OCI-LY7 (cell line): ENCODE measurements at regions not wholly inside any gene's neighbourhood (a gene's known extent, or its start where the extent isn't known, plus 50 kb on each side); places are given as distances from the start of the nearest gene placed in this dataset.

ENCODE experiments used
- BruUV-seq: library from RNA; stranded (reverse); fragments of 400-500 nt; replicated peaks from 2 replicates; lab custom pipeline; 2021; lab: Mats Ljungman, UMichigan
- CTCF ChIA-PET: fragments of 300-600 bp; sonication (Branson Sonifier 250); formaldehyde crosslinking; loops from one replicate; lab custom pipeline; 2022; ENCODE audit warnings: antibody characterized with exemption; ENCODE audit not compliant: unreplicated experiment; lab: Charles Lee
- POLR2A ChIA-PET: fragments of 300-600 bp; sonication (Branson Sonifier 250); formaldehyde crosslinking; loops from one replicate; lab custom pipeline; 2022; ENCODE audit warnings: antibody characterized with exemption; lab: Charles Lee
- DNase-seq: peaks from one replicate; pipeline ENCODE4 v3.0.0-alpha.2; 2015; ENCODE audit warnings: low spot score
- H2AFZ ChIP-seq: fragments of 200-600 bp; sonication (generic), shearing (Covaris generic); 2 replicates; pipeline ENCODE4 v1.6.1; 2014; ENCODE audit warnings: mild to moderate bottlenecking, antibody characterized with exemption, low read length, moderate library complexity
- H3K27ac ChIP-seq: fragments of 200-600 bp; sonication (generic); 2 replicates; pipeline ENCODE4 v1.5.1; 2014; ENCODE audit warnings: mixed run types, low read depth, mild to moderate bottlenecking, moderate library complexity, low read length, inconsistent platforms; ENCODE audit not compliant: poor library complexity, severe bottlenecking
- H3K36me3 ChIP-seq: fragments of 200-600 bp; sonication (generic); 2 replicates; pipeline ENCODE4 v1.6.1; 2014; ENCODE audit warnings: mild to moderate bottlenecking, antibody characterized with exemption, low read length, moderate library complexity, mixed read lengths; ENCODE audit not compliant: insufficient read depth
- H3K4me1 ChIP-seq: fragments of 200-600 bp; sonication (generic); 2 replicates; pipeline ENCODE4 v1.5.1; 2014; ENCODE audit warnings: mild to moderate bottlenecking, low read length; ENCODE audit not compliant: insufficient read depth, poor library complexity, severe bottlenecking
- H3K4me2 ChIP-seq: fragments of 200-600 bp; sonication (generic); 2 replicates; pipeline ENCODE4 v1.6.1; 2014; ENCODE audit warnings: mild to moderate bottlenecking, low read length
- H3K4me3 ChIP-seq: fragments of 200-600 bp; sonication (generic); 2 replicates; pipeline ENCODE4 v1.5.1; 2014; ENCODE audit warnings: mild to moderate bottlenecking, low read depth, low read length; ENCODE audit not compliant: poor library complexity, severe bottlenecking
- H3K79me2 ChIP-seq: fragments of 200-600 bp; sonication (generic); 2 replicates; pipeline ENCODE4 v1.6.1; 2016; ENCODE audit warnings: low read depth, mild to moderate bottlenecking, low read length, moderate library complexity, mixed read lengths; ENCODE audit not compliant: insufficient read depth
- H3K9me2 ChIP-seq: fragments of 200-600 bp; sonication (generic); 2 replicates; pipeline ENCODE4 v1.6.1; 2016; ENCODE audit warnings: mild to moderate bottlenecking, low read length, mixed read lengths; ENCODE audit not compliant: insufficient read depth
- H3K9me3 ChIP-seq: fragments of 200-600 bp; sonication (generic); 2 replicates; pipeline ENCODE4 v1.6.1; 2014; ENCODE audit warnings: mild to moderate bottlenecking, mixed run types, low read length, mixed read lengths
- H4K20me1 ChIP-seq: fragments of 200-600 bp; sonication (generic); 2 replicates; pipeline ENCODE4 v1.6.1; 2014; ENCODE audit warnings: mild to moderate bottlenecking, antibody characterized with exemption, low read length, moderate library complexity, mixed read lengths; ENCODE audit not compliant: insufficient read depth
- CTCF ChIP-seq: fragments of 200-600 bp; sonication (generic); conservative IDR thresholded peaks from 2 replicates; pipeline ENCODE4 v1.5.1; 2014; ENCODE audit warnings: mild to moderate bottlenecking, antibody characterized with exemption, low read length, moderate library complexity, mixed read lengths
- EZH2phosphoT487 ChIP-seq: fragments of 200-600 bp; sonication (generic); IDR thresholded peaks from 2 replicates; pipeline ENCODE4 v1.6.1; 2018; ENCODE audit warnings: low read depth, borderline replicate concordance, mild to moderate bottlenecking, mixed run types, antibody characterized with exemption, low read length, moderate library complexity, mixed read lengths
- intact Hi-C: fragments of 100-400 bp; cut with micrococcal nuclease; formaldehyde crosslinking; loops from one replicate; pipeline ENCODE4 v1.10.0; 2022; ENCODE audit not compliant: unreplicated experiment

GRCh38 chr6:100185615-100186014 is 191.6 kb upstream of the MCHR2 start:
- Histone ChIP-seq H2AFZ (no peak overlapping the region), H3K27ac (no peak overlapping the region), H3K4me2 (no peak overlapping the region), H3K4me3 (no peak overlapping the region), H3K36me3 (no peaks in the 10 kb centered on the region), H3K9me3 (no peaks in the 10 kb centered on the region), H3K79me2 (no peaks in the 10 kb centered on the region), H4K20me1 (no peaks in the 10 kb centered on the region), H3K9me2 (no peaks in the 10 kb centered on the region), H3K4me1 (no peaks in the 10 kb centered on the region)
- ChIA-PET CTCF (no interaction called here), POLR2A (interaction anchor here (0.5 to 0.7 kb wide), 3 partner anchors 105 to 1991 kb away, joined by 3 to 4 read pairs (median 3); no protein-coding TSS in a partner anchor)
- intact Hi-C loops = no loop called here
- no peak for DNase-seq
- BruUV-seq = no TSS peak
- TF ChIP-seq EZH2phosphoT487 = no peak
- no peak for TF ChIP-seq CTCF

GRCh38 chr6:100184473-100184872 is 190.4 kb upstream of the MCHR2 start:
- H3K9me2 ChIP-seq = no peaks in the 10 kb centered on the region
- no peaks in the 10 kb centered on the region for H3K9me3 ChIP-seq
- no peak overlapping the region for H3K27ac ChIP-seq
- no peaks in the 10 kb centered on the region for H3K36me3 ChIP-seq
- TF ChIP-seq EZH2phosphoT487 = no peak
- TF ChIP-seq CTCF = no peak
- H3K79me2 ChIP-seq = no peaks in the 10 kb centered on the region
- H4K20me1 ChIP-seq = no peaks in the 10 kb centered on the region
- H3K4me1 ChIP-seq = no peaks in the 10 kb centered on the region
- ChIA-PET CTCF (no interaction called here), POLR2A (no interaction called here)
- BruUV-seq = no TSS peak
- no peak for DNase-seq
- H3K4me2 ChIP-seq = no peak overlapping the region
- intact Hi-C loops = no loop called here
- no peak overlapping the region for H2AFZ ChIP-seq
- no peak overlapping the region for H3K4me3 ChIP-seq

GRCh38 chr6:100182313-100182712 is 188.3 kb upstream of the MCHR2 start:
- no peaks in the 10 kb centered on the region for H4K20me1 ChIP-seq
- CTCF ChIA-PET = no interaction called here

More at GRCh38 chr6:100182313-100182712, 188.3 kb upstream of the MCHR2 start:
- TF ChIP-seq CTCF (no peak), EZH2phosphoT487 (no peak)
- Histone ChIP-seq H3K9me2 (no peaks in the 10 kb centered on the region), H2AFZ (no peak overlapping the region), H3K9me3 (no peaks in the 10 kb centered on the region), H3K36me3 (no peaks in the 10 kb centered on the region), H3K27ac (no peak overlapping the region), H3K79me2 (no peaks in the 10 kb centered on the region), H3K4me1 (no peaks in the 10 kb centered on the region), H3K4me2 (no peak overlapping the region), H3K4me3 (no peak overlapping the region)
- POLR2A ChIA-PET = interaction anchor here (0.5 kb wide), 1 partner anchor 10 kb away, joined by 3 read pairs; no protein-coding TSS in a partner anchor
- BruUV-seq = no TSS peak
- intact Hi-C loops = no loop called here
- no peak for DNase-seq
